H1 (cell line): ENCODE measurements at regions not wholly inside any gene's neighbourhood (a gene's known extent, or its start where the extent isn't known, plus 50 kb on each side); places are given as distances from the start of the nearest gene placed in this dataset.

ENCODE experiments used
- CTCF ChIA-PET: fragments of 300-600 bp; sonication (Branson Sonifier 250); formaldehyde crosslinking; loops from one replicate; lab custom pipeline; 2021; ENCODE audit not compliant: partially characterized antibody; lab: Charles Lee
- POLR2A ChIA-PET: fragments of 300-600 bp; sonication (Branson Sonifier 250); formaldehyde crosslinking; loops from one replicate; lab custom pipeline; 2021; ENCODE audit warnings: inconsistent platforms; ENCODE audit not compliant: partially characterized antibody; lab: Charles Lee
- DNase-seq, 2 experiments: peaks; one replicate each; pipeline versions ENCODE4 v3.0.0 to v3.0.0-alpha.2; 2010 to 2022; ENCODE audit warnings: low spot score in 2 of 2, low read depth in 1 of 2, mixed read lengths in 1 of 2
- FAIRE-seq: peaks from 2 replicates; lab custom pipeline; 2011; peaks lifted over from hg19 to GRCh38; lab: Jason Lieb, UNC
- H2AFZ ChIP-seq: 2 replicates; pipeline ENCODE4 v1.8.1; 2012; ENCODE audit warnings: low read length, inconsistent platforms
- H2AK5ac ChIP-seq: 2 replicates; pipeline ENCODE4 v1.6.1; 2013; ENCODE audit warnings: low read depth, low read length
- H2BK120ac ChIP-seq: replicated peaks from 2 replicates; pipeline ENCODE3; 2013; ENCODE audit warnings: low read depth, low read length, inconsistent platforms
- H2BK12ac ChIP-seq: 2 replicates; pipeline ENCODE4 v1.6.1; 2013; ENCODE audit warnings: low read depth, low read length
- H2BK15ac ChIP-seq: 2 replicates; pipeline ENCODE4 v1.6.1; 2013; ENCODE audit warnings: low read length
- H2BK20ac ChIP-seq: 2 replicates; pipeline ENCODE4 v1.6.1; 2013; ENCODE audit warnings: low read length
- H2BK5ac ChIP-seq: 2 replicates; pipeline ENCODE4 v1.6.1; 2013; ENCODE audit warnings: low read depth, low read length
- H3K14ac ChIP-seq: 2 replicates; pipeline ENCODE4 v1.6.1; 2013; ENCODE audit warnings: inconsistent platforms; ENCODE audit not compliant: insufficient read length
- H3K18ac ChIP-seq: 2 replicates; pipeline ENCODE4 v1.6.1; 2013; ENCODE audit warnings: low read length; ENCODE audit errors: extremely low read depth
- H3K23ac ChIP-seq: 2 replicates; pipeline ENCODE4 v1.6.1; 2013; ENCODE audit warnings: inconsistent platforms; ENCODE audit not compliant: insufficient read length
- H3K23me2 ChIP-seq: 2 replicates; pipeline ENCODE4 v1.6.1; 2013; ENCODE audit warnings: low read depth, low read length
- H3K27ac ChIP-seq: 2 replicates; pipeline ENCODE4 v1.6.1; 2011; ENCODE audit warnings: low read depth, low read length, inconsistent platforms
- H3K27me3 ChIP-seq, 4 experiments: replicated peaks in 1 of 4; 1 replicate in 1 of 4; 2 replicates in 3 of 4; pipeline versions ENCODE4 v1.6.1 to v1.8.1; 2011 to 2013; ENCODE audit warnings: low read length in 3 of 4, mild to moderate bottlenecking in 3 of 4, inconsistent platforms in 2 of 4, mixed read lengths in 2 of 4, moderate library complexity in 1 of 4; ENCODE audit not compliant: control insufficient read depth in 3 of 4, insufficient read depth in 3 of 4; ENCODE audit errors: extremely low read depth in 1 of 4
- H3K36me3 ChIP-seq, 4 experiments: 2 replicates each; pipeline versions ENCODE4 v1.6.1 to v1.8.1; 2011 to 2013; ENCODE audit warnings: mild to moderate bottlenecking in 4 of 4, low read length in 3 of 4, moderate library complexity in 2 of 4, control low read depth in 1 of 4, inconsistent platforms in 1 of 4; ENCODE audit not compliant: insufficient read depth in 4 of 4, control insufficient read depth in 2 of 4
- H3K4ac ChIP-seq: replicated peaks from 2 replicates; pipeline ENCODE3; 2013; ENCODE audit warnings: low read length, low read depth, mixed read lengths, inconsistent platforms; ENCODE audit not compliant: insufficient read length
- H3K4me1 ChIP-seq, 4 experiments: replicated peaks in 1 of 4; 1 replicate in 1 of 4; 2 replicates in 3 of 4; pipeline versions ENCODE4 v1.6.1 to v1.8.1; 2011 to 2013; ENCODE audit warnings: low read length in 3 of 4, inconsistent platforms in 2 of 4, mixed read lengths in 1 of 4; ENCODE audit not compliant: insufficient read depth in 4 of 4, control insufficient read depth in 3 of 4
- H3K4me2 ChIP-seq, 2 experiments: 2 replicates each; pipeline versions ENCODE4 v1.6.1 to v1.8.1; 2011 to 2013; ENCODE audit warnings: low read depth in 2 of 2, low read length in 2 of 2, control low read depth in 1 of 2, inconsistent platforms in 1 of 2, mild to moderate bottlenecking in 1 of 2; ENCODE audit not compliant: insufficient read depth in 1 of 2
- H3K4me3 ChIP-seq, 4 experiments: fragments of 200-600, 300-600 bp in 1 of 4; sonication (generic), shearing (Covaris generic), sonication (Bioruptor Twin) in 1 of 4; 2 replicates each; pipeline versions ENCODE4 v1.5.1 to v1.8.1; 2011 to 2016; ENCODE audit warnings: low read length in 4 of 4, low read depth in 3 of 4, control low read depth in 2 of 4, inconsistent platforms in 2 of 4, mild to moderate bottlenecking in 2 of 4, mixed read lengths in 1 of 4, moderate library complexity in 1 of 4; ENCODE audit not compliant: insufficient read depth in 2 of 4; ENCODE audit errors: extremely low read depth in 1 of 4
- H3K56ac ChIP-seq: replicated peaks from 2 replicates; pipeline ENCODE3; 2013; ENCODE audit warnings: low read depth, mild to moderate bottlenecking, mixed read lengths, low read length, inconsistent platforms; ENCODE audit not compliant: insufficient read length
- H3K79me1 ChIP-seq: 2 replicates; pipeline ENCODE4 v1.6.1; 2013; ENCODE audit warnings: low read depth, low read length, control low read depth
- H3K79me2 ChIP-seq, 2 experiments: 2 replicates each; pipeline versions ENCODE4 v1.6.1 to v1.8.1; 2012 to 2013; ENCODE audit warnings: low read length in 2 of 2, mild to moderate bottlenecking in 2 of 2, inconsistent platforms in 1 of 2; ENCODE audit not compliant: insufficient read depth in 2 of 2, control insufficient read depth in 1 of 2
- H3K9ac ChIP-seq, 4 experiments: replicated peaks in 1 of 4; 1 replicate in 1 of 4; 2 replicates in 3 of 4; pipeline versions ENCODE4 v1.6.1 to v1.8.1; 2011 to 2013; ENCODE audit warnings: low read depth in 3 of 4, low read length in 3 of 4, control low read depth in 2 of 4, mild to moderate bottlenecking in 2 of 4, moderate library complexity in 2 of 4, inconsistent platforms in 1 of 4; ENCODE audit errors: extremely low read depth in 1 of 4
- H3K9me3 ChIP-seq, 2 experiments: 2 replicates each; pipeline versions ENCODE4 v1.6.1 to v1.8.1; 2012 to 2013; ENCODE audit warnings: mild to moderate bottlenecking in 2 of 2, moderate library complexity in 2 of 2, control low read depth in 1 of 2, inconsistent platforms in 1 of 2, low read depth in 1 of 2, low read length in 1 of 2, mixed read lengths in 1 of 2; ENCODE audit not compliant: insufficient read depth in 2 of 2
- H4K20me1 ChIP-seq, 2 experiments: replicated peaks in 1 of 2; 2 replicates each; pipeline versions ENCODE3 to v1.8.1; 2011 to 2013; ENCODE audit warnings: inconsistent platforms in 2 of 2, low read length in 2 of 2, mild to moderate bottlenecking in 1 of 2; ENCODE audit not compliant: insufficient read depth in 2 of 2, control insufficient read depth in 1 of 2
- H4K5ac ChIP-seq: 2 replicates; pipeline ENCODE4 v1.6.1; 2013; ENCODE audit warnings: low read length, low read depth, mixed read lengths, inconsistent platforms; ENCODE audit not compliant: insufficient read length
- H4K8ac ChIP-seq: 2 replicates; pipeline ENCODE4 v1.8.0; 2013; ENCODE audit warnings: mild to moderate bottlenecking, moderate library complexity, low read length, inconsistent platforms; ENCODE audit not compliant: insufficient read depth; ENCODE audit errors: extremely low read depth
- H4K91ac ChIP-seq: replicated peaks from 2 replicates; pipeline ENCODE3; 2013; ENCODE audit warnings: low read length, mixed read lengths, inconsistent platforms; ENCODE audit not compliant: insufficient read length
- EGR1 ChIP-seq: IDR thresholded peaks from 2 replicates; pipeline ENCODE4 v1.6.1; 2011; ENCODE audit warnings: low read depth, low read length, borderline replicate concordance
- EP300 ChIP-seq, 2 experiments: IDR thresholded peaks; 1 replicate in 1 of 2; 2 replicates in 1 of 2; pipeline ENCODE4 v1.6.1; 2011 to 2012; ENCODE audit warnings: low read depth in 2 of 2, low read length in 2 of 2, mild to moderate bottlenecking in 2 of 2, borderline replicate concordance in 1 of 2, inconsistent platforms in 1 of 2, moderate library complexity in 1 of 2
- HDAC6 ChIP-seq: IDR thresholded peaks from one replicate; pipeline ENCODE4 v1.7.1; 2012; ENCODE audit warnings: low read depth, mild to moderate bottlenecking, inconsistent platforms, low read length, moderate library complexity
- KDM1A ChIP-seq: fragments of 200-600, 300-600 bp; sonication (generic); IDR thresholded peaks from 2 replicates; pipeline ENCODE4 v1.7.1; 2016; ENCODE audit warnings: mild to moderate bottlenecking, low read length, borderline replicate concordance
- KDM4A ChIP-seq: IDR thresholded peaks from one replicate; pipeline ENCODE4 v1.7.1; 2012; ENCODE audit warnings: low read depth, mild to moderate bottlenecking, moderate library complexity, low read length, inconsistent platforms; ENCODE audit not compliant: severe bottlenecking
- POLR2A ChIP-seq, 2 experiments: IDR thresholded peaks; 1 replicate in 1 of 2; 2 replicates in 1 of 2; pipeline ENCODE4 v1.6.1; 2011; ENCODE audit warnings: low read depth in 2 of 2, low read length in 2 of 2, mild to moderate bottlenecking in 2 of 2; ENCODE audit errors: control extremely low read depth in 1 of 2
- RAD21 ChIP-seq, 2 experiments: IDR thresholded peaks in 1 of 2; conservative IDR thresholded peaks in 1 of 2; 2 replicates each; pipeline ENCODE4 v1.6.1; 2011; ENCODE audit warnings: low read depth in 2 of 2, low read length in 2 of 2, improper control_type of control experiment in 1 of 2, inconsistent platforms in 1 of 2, mild to moderate bottlenecking in 1 of 2, moderate library complexity in 1 of 2
- RBBP5 ChIP-seq: IDR thresholded peaks from 2 replicates; pipeline ENCODE4 v1.7.1; 2012; ENCODE audit warnings: low read depth, mild to moderate bottlenecking, inconsistent platforms, low read length, moderate library complexity, borderline replicate concordance
- RXRA ChIP-seq: IDR thresholded peaks from 2 replicates; pipeline ENCODE4 v1.6.1; 2011; ENCODE audit warnings: low read depth, mild to moderate bottlenecking, low read length, moderate library complexity; ENCODE audit not compliant: insufficient read depth
- TCF12 ChIP-seq: IDR thresholded peaks from 2 replicates; pipeline ENCODE4 v1.6.1; 2011; ENCODE audit warnings: low read depth, mild to moderate bottlenecking, low read length
- TEAD4 ChIP-seq: IDR thresholded peaks from 2 replicates; pipeline ENCODE4 v1.6.1; 2012; ENCODE audit warnings: low read depth, low read length, inconsistent platforms, mixed read lengths
- WGBS, 2 experiments: shearing (Covaris generic) in 1 of 2; methylation state at CpG; one replicate each; pipeline versions ENCODE4 v1.1.6 to v1.1.7; 2013 to 2015; ENCODE audit warnings: low lambda C conversion rate in 2 of 2, mixed read lengths in 2 of 2, inconsistent platforms in 1 of 2, low coverage in 1 of 2, missing lambda C conversion rate in 1 of 2; ENCODE audit not compliant: insufficient replicate concordance in 2 of 2, insufficient coverage in 1 of 2, insufficient read length in 1 of 2; ENCODE audit errors: extremely low coverage in 1 of 2, missing lambda C conversion rate in 1 of 2; 5-methylcytosine and 5-hydroxymethylcytosine counted together

- TF ChIP-seq KDM4A (no peak), KDM1A (no peak), POLR2A (IDR thresholded peaks at IDR 0.05; ENCODE audit: control extremely low read depth in 1 of 2, low read depth in 2 of 2, low read length in 2 of 2) (no peak), RXRA (no peak), RBBP5 (no peak), RAD21 (IDR thresholded peaks at IDR 0.05 in 1 of 2, conservative IDR thresholded peaks at IDR 0.05 in 1 of 2; ENCODE audit: low read depth in 2 of 2, low read length in 2 of 2) (no peak), HDAC6 (no peak), EP300 (IDR thresholded peaks at IDR 0.05; ENCODE audit: borderline replicate concordance in 1 of 2, low read depth in 2 of 2, low read length in 2 of 2) (no peak), TEAD4 (no peak), EGR1 (no peak), TCF12 (no peak)
- H2BK15ac ChIP-seq: no peak overlapping the region
- no peak overlapping the region for H3K4ac ChIP-seq
- no peak overlapping the region for H4K91ac ChIP-seq
- H3K79me1 ChIP-seq: no peaks in the 10 kb centered on the region
- no peaks in the 10 kb centered on the region for H4K20me1 ChIP-seq
- H2BK12ac ChIP-seq: no peak overlapping the region
- H3K56ac ChIP-seq: no peak overlapping the region
- H3K23ac ChIP-seq: no peak overlapping the region
- H3K14ac ChIP-seq: no peak overlapping the region
- H3K27ac ChIP-seq: no peak overlapping the region
- H3K18ac ChIP-seq: no peak overlapping the region
- H3K23me2 ChIP-seq: no peaks in the 10 kb centered on the region
- no peak overlapping the region for H3K4me2 ChIP-seq
- H3K79me2 ChIP-seq: no peaks in the 10 kb centered on the region
- H2BK5ac ChIP-seq: no peak overlapping the region
- H3K9ac ChIP-seq: no peak overlapping the region
- no peak overlapping the region for H4K8ac ChIP-seq
- H3K27me3 ChIP-seq: no peaks in the 10 kb centered on the region
- H3K9me3 ChIP-seq: no peaks in the 10 kb centered on the region
- ChIA-PET POLR2A (no interaction called here), CTCF (no interaction called here)
- no peaks in the 10 kb centered on the region for H3K4me1 ChIP-seq
- H2AFZ ChIP-seq: no peak overlapping the region
- no peak overlapping the region for H3K4me3 ChIP-seq
- H3K36me3 ChIP-seq: no peaks in the 10 kb centered on the region
- H2BK20ac ChIP-seq: no peak overlapping the region
- no peak overlapping the region for H2AK5ac ChIP-seq
- FAIRE-seq (no peak), DNase-seq (no peak)
- H4K5ac ChIP-seq: no peak overlapping the region
- WGBS, 2 experiments: 93% methylated on average over 1 of the region's 1 CpG; no CpG with 5 or more reads in 1 of the 2 experiments
- no peak overlapping the region for H2BK120ac ChIP-seq
Measured at GRCh38 chr3:163462446-163462845, 1615.8 kb downstream of the SI start.
